Thyroid gland (tissue), 4 donors: ENCODE measurements at regions not wholly inside any gene's neighbourhood (a gene's known extent, or its start where the extent isn't known, plus 50 kb on each side); places are given as distances from the start of the nearest gene placed in this dataset.

Experiments used
- DNase-seq, 2 donors: peaks; one replicate each; pipeline ENCODE4 v3.0.0-alpha.2; 2019
- H3K27ac ChIP-seq, 3 donors: fragments of 200-600 bp; sonication (generic); 1 replicate in 2 of 3; 2 replicates in 1 of 3; pipeline ENCODE4 v1.5.1; 2016 to 2019; ENCODE audit warnings: mild to moderate bottlenecking in 1 of 3, moderate library complexity in 1 of 3
- H3K27me3 ChIP-seq: fragments of 200-600 bp; sonication (generic); one replicate; pipeline ENCODE4 v1.5.1; 2019
- H3K36me3 ChIP-seq, 2 donors: fragments of 200-600 bp; sonication (generic); one replicate each; pipeline ENCODE4 v1.5.1; 2016 to 2019
- H3K4me1 ChIP-seq, 2 donors: fragments of 200-600 bp; sonication (generic); one replicate each; pipeline ENCODE4 v1.5.1; 2017 to 2019
- H3K4me3 ChIP-seq, 3 donors: fragments of 200-600 bp; sonication (generic); replicated peaks in 1 of 3; 1 replicate in 2 of 3; 2 replicates in 1 of 3; pipeline ENCODE4 v1.5.1; 2016; ENCODE audit warnings: mild to moderate bottlenecking in 1 of 3
- H3K9me3 ChIP-seq: fragments of 200-600 bp; sonication (generic); one replicate; pipeline ENCODE4 v1.5.1; 2017
- POLR2A ChIP-seq, 2 donors: fragments of 450-650 bp; IDR thresholded peaks; one replicate each; pipeline ENCODE4 v1.6.1; 2017; ENCODE audit warnings: antibody characterized with exemption in 2 of 2, mild to moderate bottlenecking in 2 of 2, moderate library complexity in 1 of 2
- WGBS, 2 donors: methylation state at CpG; one replicate each; pipeline ENCODE4 v1.1.5; 2017; 5-methylcytosine and 5-hydroxymethylcytosine counted together
- intact Hi-C: fragments of 100-400 bp; cut with DNase I; formaldehyde crosslinking; loops from one replicate; pipeline ENCODE4 v1.15.1; 2023
- TF ChIP-seq, protein P1 (sequence below), 6 experiments: fragments of 200-600 bp in 3 of 6; fragments of 450-650 bp in 3 of 6; sonication (generic) in 3 of 6; IDR thresholded peaks; one replicate each; pipeline ENCODE4 v1.5.1; 2016 to 2019; ENCODE audit warnings: antibody characterized with exemption in 6 of 6, mild to moderate bottlenecking in 2 of 6, inconsistent platforms in 1 of 6, moderate library complexity in 1 of 6

DNA sequence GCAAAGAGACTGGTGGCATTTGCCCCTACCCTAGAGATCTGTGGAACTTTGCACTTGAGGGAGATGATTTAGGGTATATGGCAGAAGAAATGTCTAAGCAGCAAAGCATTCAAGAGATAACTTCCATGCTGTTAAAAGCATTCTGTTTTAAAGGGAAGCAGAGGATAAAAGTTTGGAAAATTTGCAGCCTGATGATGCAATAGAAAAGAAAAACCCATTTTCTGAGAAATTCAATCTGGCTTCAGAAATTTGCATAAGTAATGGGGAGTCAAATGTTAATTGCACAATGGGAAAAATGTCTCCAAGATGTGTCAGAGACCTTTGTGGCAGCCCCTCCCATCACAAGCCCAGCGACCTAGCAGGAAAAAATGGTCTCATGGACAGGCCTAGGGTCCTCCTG, 361.7 kb downstream of the ANKRD7 start:
- intact Hi-C loops = no loop called here
- H3K4me1 ChIP-seq = no peaks in the 10 kb centered on the region
- DNase-seq = no peak
- no peak for TF ChIP-seq POLR2A (IDR thresholded peaks at IDR 0.05)
- TF ChIP-seq, protein P1, sequence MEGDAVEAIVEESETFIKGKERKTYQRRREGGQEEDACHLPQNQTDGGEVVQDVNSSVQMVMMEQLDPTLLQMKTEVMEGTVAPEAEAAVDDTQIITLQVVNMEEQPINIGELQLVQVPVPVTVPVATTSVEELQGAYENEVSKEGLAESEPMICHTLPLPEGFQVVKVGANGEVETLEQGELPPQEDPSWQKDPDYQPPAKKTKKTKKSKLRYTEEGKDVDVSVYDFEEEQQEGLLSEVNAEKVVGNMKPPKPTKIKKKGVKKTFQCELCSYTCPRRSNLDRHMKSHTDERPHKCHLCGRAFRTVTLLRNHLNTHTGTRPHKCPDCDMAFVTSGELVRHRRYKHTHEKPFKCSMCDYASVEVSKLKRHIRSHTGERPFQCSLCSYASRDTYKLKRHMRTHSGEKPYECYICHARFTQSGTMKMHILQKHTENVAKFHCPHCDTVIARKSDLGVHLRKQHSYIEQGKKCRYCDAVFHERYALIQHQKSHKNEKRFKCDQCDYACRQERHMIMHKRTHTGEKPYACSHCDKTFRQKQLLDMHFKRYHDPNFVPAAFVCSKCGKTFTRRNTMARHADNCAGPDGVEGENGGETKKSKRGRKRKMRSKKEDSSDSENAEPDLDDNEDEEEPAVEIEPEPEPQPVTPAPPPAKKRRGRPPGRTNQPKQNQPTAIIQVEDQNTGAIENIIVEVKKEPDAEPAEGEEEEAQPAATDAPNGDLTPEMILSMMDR (IDR thresholded peaks at IDR 0.05) = no peak
- no peak overlapping the region for H3K4me3 ChIP-seq
- WGBS, 2 donors = 59 to 74% methylated on average over 1 of the region's 1 CpG
- H3K9me3 ChIP-seq = no peaks in the 10 kb centered on the region
- H3K27ac ChIP-seq = no peak overlapping the region
- H3K36me3 ChIP-seq = no peaks in the 10 kb centered on the region
- H3K27me3 ChIP-seq = no peaks in the 10 kb centered on the region

DNA sequence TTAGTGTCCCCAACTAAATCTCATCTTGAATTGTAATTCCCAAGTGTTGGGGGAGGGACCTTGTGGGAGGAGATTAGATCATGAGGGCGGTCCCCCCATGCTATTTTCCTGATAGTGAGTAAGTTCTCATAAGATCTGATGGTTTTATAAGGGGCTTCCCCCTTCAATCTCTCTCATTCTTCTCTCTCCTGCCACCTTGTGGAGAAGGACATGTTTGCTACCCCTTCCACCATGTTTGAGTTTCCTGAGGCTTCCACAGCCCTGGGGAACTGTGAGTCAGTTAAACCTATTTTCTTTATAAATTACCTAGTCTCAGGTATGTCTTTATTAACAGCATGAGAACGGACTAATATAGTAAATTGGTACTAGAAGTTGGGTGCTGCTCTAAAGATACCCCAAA, 365.6 kb downstream of the ANKRD7 start:
- no peaks in the 10 kb centered on the region for H3K36me3 ChIP-seq
- intact Hi-C loops = no loop called here
- H3K4me3 ChIP-seq = no peak overlapping the region
- no peak overlapping the region for H3K27ac ChIP-seq
- DNase-seq = no peak
- TF ChIP-seq POLR2A (IDR thresholded peaks at IDR 0.05) = no peak
- TF ChIP-seq, protein P1 (IDR thresholded peaks at IDR 0.05) = no peak
- H3K9me3 ChIP-seq = no peaks in the 10 kb centered on the region
- WGBS, 2 donors = 44 to 67% methylated on average over 2 of the region's 2 CpGs
- H3K27me3 ChIP-seq = no peaks in the 10 kb centered on the region
- no peaks in the 10 kb centered on the region for H3K4me1 ChIP-seq

DNA sequence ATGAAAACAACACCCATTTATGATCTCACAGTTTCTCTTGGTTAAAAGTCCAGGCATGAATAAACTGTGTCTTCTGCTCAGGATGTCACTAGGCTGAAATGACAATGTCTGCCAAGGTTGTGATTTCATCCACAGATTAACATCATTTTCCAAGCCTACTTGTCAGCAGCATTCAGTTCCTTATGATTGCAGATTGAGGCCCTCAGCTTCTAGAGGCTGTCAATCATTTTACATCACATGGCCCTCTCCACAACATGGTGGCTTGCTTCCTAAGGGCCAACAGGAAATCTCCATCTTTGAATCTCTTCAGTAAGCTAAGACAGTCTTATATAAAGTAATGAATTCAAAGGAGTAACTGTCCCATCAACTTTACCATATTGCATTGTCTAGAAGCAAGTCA, 377.6 kb downstream of the ANKRD7 start:
- Histone ChIP-seq H3K36me3 (no peaks in the 10 kb centered on the region), H3K27ac (no peak overlapping the region), H3K27me3 (no peaks in the 10 kb centered on the region), H3K9me3 (no peaks in the 10 kb centered on the region), H3K4me3 (no peak overlapping the region), H3K4me1 (no peaks in the 10 kb centered on the region)
- no peak for DNase-seq
- intact Hi-C loops = no loop called here
- TF ChIP-seq POLR2A (IDR thresholded peaks at IDR 0.05) = no peak
- TF ChIP-seq, protein P1 (IDR thresholded peaks at IDR 0.05) = no peak

DNA sequence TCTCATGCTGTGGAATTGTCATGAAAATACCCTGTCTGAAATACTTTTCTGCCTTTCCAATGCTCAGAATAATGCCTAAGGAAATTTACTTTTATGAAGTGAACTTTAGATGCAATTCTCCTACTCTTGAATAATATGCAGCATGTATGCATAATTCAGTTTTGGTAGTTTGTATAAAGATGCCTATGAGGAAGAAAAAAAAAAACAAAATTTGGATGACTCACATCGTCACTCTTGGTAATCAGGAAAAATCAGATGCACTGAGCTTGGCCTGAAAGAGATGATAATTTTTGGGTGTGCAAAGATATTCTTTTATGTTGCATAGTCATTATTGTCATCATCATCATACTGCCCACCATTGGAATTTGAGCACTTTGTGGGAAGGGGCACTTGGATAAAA, 382.1 kb downstream of the ANKRD7 start:
- Histone ChIP-seq H3K4me3 (no peak overlapping the region), H3K4me1 (no peaks in the 10 kb centered on the region), H3K27me3 (no peaks in the 10 kb centered on the region), H3K27ac (no peak overlapping the region), H3K9me3 (no peaks in the 10 kb centered on the region), H3K36me3 (no peaks in the 10 kb centered on the region)
- WGBS, 2 donors = 69 to 86% methylated on average over 1 of the region's 1 CpG
- TF ChIP-seq POLR2A (IDR thresholded peaks at IDR 0.05) = no peak
- TF ChIP-seq, protein P1 (IDR thresholded peaks at IDR 0.05) = no peak
- intact Hi-C loops = no loop called here
- DNase-seq = no peak

DNA sequence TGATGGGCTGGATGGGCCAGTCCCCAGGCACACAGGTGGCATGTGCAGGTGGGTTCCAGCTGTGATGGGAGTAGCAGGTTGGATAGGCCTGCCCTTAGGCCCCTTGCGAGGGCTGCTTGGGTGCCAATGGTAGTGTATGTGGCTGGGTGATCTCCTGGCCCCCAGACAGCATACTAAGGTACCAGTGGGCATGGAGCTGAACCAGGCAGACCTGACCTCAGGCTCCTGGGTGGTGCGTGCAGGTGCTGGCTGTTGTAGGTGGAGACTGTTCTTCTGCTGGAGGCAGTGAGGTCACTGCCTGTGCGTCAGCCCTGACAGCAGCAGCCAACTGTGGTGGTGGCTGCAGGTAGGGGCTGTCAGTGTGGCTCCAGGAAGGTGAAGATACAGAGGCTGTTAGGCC, 384.7 kb downstream of the ANKRD7 start:
- no peak overlapping the region for H3K4me3 ChIP-seq
- DNase-seq = no peak
- H3K27me3 ChIP-seq = no peaks in the 10 kb centered on the region
- no peak for TF ChIP-seq POLR2A (IDR thresholded peaks at IDR 0.05)
- TF ChIP-seq, protein P1 (IDR thresholded peaks at IDR 0.05) = no peak
- H3K4me1 ChIP-seq = no peaks in the 10 kb centered on the region
- H3K9me3 ChIP-seq = no peaks in the 10 kb centered on the region
- 100% methylated on average over 1 to 2 of the region's 3 CpGs for WGBS, 2 donors
- no peak overlapping the region for H3K27ac ChIP-seq
- no peaks in the 10 kb centered on the region for H3K36me3 ChIP-seq
- intact Hi-C loops = no loop called here
